GM19397 (cell line): ENCODE measurements at regions not wholly inside any gene's neighbourhood (a gene's known extent, or its start where the extent isn't known, plus 50 kb on each side); places are given as distances from the start of the nearest gene placed in this dataset.
"Not testable (repeated sequence)": the region's sequence is repeated elsewhere in the genome, so short reads cannot be mapped to it uniquely, and the experiment has no call there.

ENCODE experiments used
- ATAC-seq: cut with Tn5 transposase; IDR thresholded peaks from one replicate; pipeline ENCODE4 v1.9.1; 2021; ENCODE audit warnings: mild to moderate bottlenecking, moderate library complexity; ENCODE audit not compliant: unreplicated experiment

- no peak for ATAC-seq
Observed at GRCh38 chr6:18527836-18528743, 140.9 kb downstream of the RNF144B start.

GRCh38 chr6:18530201-18530600 lies 143.1 kb downstream of the RNF144B start:
- ATAC-seq: no peak

- ATAC-seq: no peak
Observed at GRCh38 chr6:18532139-18532538, 145.0 kb downstream of the RNF144B start.

GRCh38 chr6:18533793-18534192 lies 146.6 kb downstream of the RNF144B start:
- no peak for ATAC-seq

GRCh38 chr6:18536591-18537055 lies 149.5 kb downstream of the RNF144B start:
- no peak for ATAC-seq

- no peak for ATAC-seq
Observed at GRCh38 chr6:18538315-18538714, 151.2 kb downstream of the RNF144B start.

- no peak for ATAC-seq
Observed at GRCh38 chr6:18543051-18543450, 155.9 kb downstream of the RNF144B start.

- ATAC-seq: not testable (repeated sequence)
Observed at GRCh38 chr6:18545142-18545541, 158.0 kb downstream of the RNF144B start.

GRCh38 chr6:18545726-18546125 lies 158.6 kb downstream of the RNF144B start:
- ATAC-seq: no peak

GRCh38 chr6:18550119-18550518 lies 163.0 kb downstream of the RNF144B start:
- no peak for ATAC-seq

- no peak for ATAC-seq
Observed at GRCh38 chr6:18551228-18551627, 164.1 kb downstream of the RNF144B start.

- no peak for ATAC-seq
Observed at GRCh38 chr6:18555750-18556149, 168.6 kb downstream of the RNF144B start.

- ATAC-seq: no peak
Observed at GRCh38 chr6:18561037-18561750, 174.0 kb downstream of the RNF144B start.

GRCh38 chr6:18562726-18563125 lies 175.6 kb downstream of the RNF144B start:
- no peak for ATAC-seq

- no peak for ATAC-seq
Observed at GRCh38 chr6:18564775-18565174, 177.6 kb downstream of the RNF144B start.

- no peak for ATAC-seq
Observed at GRCh38 chr6:18565231-18565630, 178.1 kb downstream of the RNF144B start.

- ATAC-seq: no peak
Observed at GRCh38 chr6:18567380-18567779, 180.2 kb downstream of the RNF144B start.

GRCh38 chr6:18577491-18577890 lies 190.3 kb downstream of the RNF144B start:
- no peak for ATAC-seq

GRCh38 chr6:18579166-18579565 lies 192.0 kb downstream of the RNF144B start:
- no peak for ATAC-seq

- ATAC-seq: no peak
Observed at GRCh38 chr6:18579869-18580268, 192.7 kb downstream of the RNF144B start.

- no peak for ATAC-seq
Observed at GRCh38 chr6:18584372-18584771, 197.2 kb downstream of the RNF144B start.

- ATAC-seq: no peak
Observed at GRCh38 chr6:18585032-18585573, 198.0 kb downstream of the RNF144B start.
